Activated naive CD8-positive, alpha-beta T cell treated with anti-CD3 and anti-CD28 coated beads for 36 hours (primary cell): ENCODE measurements at regions not wholly inside any gene's neighbourhood (a gene's known extent, or its start where the extent isn't known, plus 50 kb on each side); places are given as distances from the start of the nearest gene placed in this dataset.

Experiments
- DNase-seq: peaks from one replicate; pipeline ENCODE4 v3.0.0; 2021
- H3K27ac Mint-ChIP-seq: one replicate; pipeline ENCODE4 v1.8.0; 2022; ENCODE audit warnings: mild to moderate bottlenecking, moderate library complexity, mixed read lengths
- H3K27me3 Mint-ChIP-seq: one replicate; pipeline ENCODE4 v1.8.0; 2022; ENCODE audit warnings: mild to moderate bottlenecking, mixed read lengths
- H3K36me3 Mint-ChIP-seq: one replicate; pipeline ENCODE4 v1.8.0; 2021; ENCODE audit warnings: mild to moderate bottlenecking, mixed read lengths
- H3K4me1 Mint-ChIP-seq: one replicate; pipeline ENCODE4 v1.8.0; 2021; ENCODE audit warnings: mixed read lengths
- H3K4me3 Mint-ChIP-seq: one replicate; pipeline ENCODE4 v1.8.0; 2022; ENCODE audit warnings: mild to moderate bottlenecking, moderate library complexity, mixed read lengths
- H3K9me3 Mint-ChIP-seq: one replicate; pipeline ENCODE4 v1.8.0; 2022; ENCODE audit warnings: mixed read lengths

GRCh38 chr6:119627908-119628669 is 278.5 kb upstream of the MAN1A1 start:
- Mint-ChIP-seq H3K4me1 (no peaks in the 10 kb centered on the region), H3K27ac (no peak overlapping the region), H3K9me3 (peaks cover 1% of the 10 kb centered on the region), H3K36me3 (no peaks in the 10 kb centered on the region), H3K27me3 (no peaks in the 10 kb centered on the region), H3K4me3 (no peak overlapping the region)
- no peak for DNase-seq

- peaks cover 1% of the 10 kb centered on the region for H3K9me3 Mint-ChIP-seq
- H3K36me3 Mint-ChIP-seq = no peaks in the 10 kb centered on the region
- H3K4me1 Mint-ChIP-seq = no peaks in the 10 kb centered on the region
- H3K27me3 Mint-ChIP-seq = no peaks in the 10 kb centered on the region
- no peak overlapping the region for H3K27ac Mint-ChIP-seq
- no peak for DNase-seq
- H3K4me3 Mint-ChIP-seq = no peak overlapping the region
These were observed 277.5 kb upstream of the MAN1A1 start for GRCh38 chr6:119626884-119627619.

DNA sequence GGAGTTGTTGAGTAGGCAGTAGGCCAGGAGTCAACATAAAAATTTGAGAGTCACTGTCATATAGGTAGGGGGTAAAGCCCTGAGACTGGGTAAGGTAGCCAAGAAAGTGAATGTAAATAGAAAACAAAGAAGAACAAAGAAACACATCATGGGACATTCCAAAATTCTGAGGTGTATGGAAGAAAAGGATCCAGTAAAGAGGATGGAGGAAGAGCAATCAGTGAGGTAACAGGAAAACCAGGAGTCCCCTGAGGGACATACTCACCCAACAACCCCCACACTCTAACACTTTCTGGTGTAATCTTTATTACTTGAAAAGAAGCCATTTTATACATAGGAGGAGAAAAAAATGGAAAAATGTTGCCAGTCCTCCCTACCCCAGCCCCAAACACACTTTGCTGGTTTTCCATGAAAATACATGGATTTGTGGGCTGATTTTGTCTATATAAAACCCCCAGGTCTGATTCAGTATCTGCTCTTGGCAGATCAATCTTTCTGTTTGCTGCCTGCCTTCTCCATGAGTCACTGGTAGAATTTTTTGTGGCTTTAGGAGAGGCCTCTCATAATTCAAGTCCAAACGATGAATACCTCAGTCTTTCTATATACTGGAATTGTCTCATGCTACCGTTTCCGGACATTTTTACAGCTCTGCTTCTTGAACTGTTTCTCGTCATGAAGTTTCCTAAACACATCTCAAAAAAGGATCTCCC is 271.4 kb upstream of the MAN1A1 start:
- H3K9me3 Mint-ChIP-seq = peaks cover 3% of the 10 kb centered on the region
- no peak overlapping the region for H3K4me3 Mint-ChIP-seq
- no peak for DNase-seq
- H3K27ac Mint-ChIP-seq = no peak overlapping the region
- peaks cover 7% of the 10 kb centered on the region for H3K27me3 Mint-ChIP-seq
- H3K36me3 Mint-ChIP-seq = peaks cover 3% of the 10 kb centered on the region
- H3K4me1 Mint-ChIP-seq = no peaks in the 10 kb centered on the region

DNA sequence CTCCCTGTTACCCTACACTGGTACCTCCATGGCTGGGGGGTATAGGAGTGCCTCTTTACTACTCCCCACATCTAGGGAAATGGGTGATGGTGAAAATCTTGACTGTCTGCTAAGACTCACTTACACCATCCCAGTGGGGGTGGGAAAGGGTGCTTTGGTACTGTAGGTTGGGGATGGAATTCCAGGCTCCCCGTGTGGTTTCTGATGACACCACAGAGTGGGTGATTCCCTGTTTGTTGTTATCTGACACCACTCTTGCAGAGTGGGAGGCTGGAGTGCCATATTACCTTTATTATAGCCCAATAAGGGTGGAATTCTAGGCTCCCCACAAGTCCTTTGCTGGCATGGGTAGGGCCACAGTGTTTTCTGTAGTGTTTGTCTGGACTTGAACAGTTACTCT is 264.6 kb upstream of the MAN1A1 start:
- no peak for DNase-seq
- Mint-ChIP-seq H3K9me3 (no peaks in the 10 kb centered on the region), H3K36me3 (no peaks in the 10 kb centered on the region), H3K4me3 (no peak overlapping the region), H3K27ac (no peak overlapping the region), H3K27me3 (peaks cover 13% of the 10 kb centered on the region), H3K4me1 (peaks cover 4% of the 10 kb centered on the region)

DNA sequence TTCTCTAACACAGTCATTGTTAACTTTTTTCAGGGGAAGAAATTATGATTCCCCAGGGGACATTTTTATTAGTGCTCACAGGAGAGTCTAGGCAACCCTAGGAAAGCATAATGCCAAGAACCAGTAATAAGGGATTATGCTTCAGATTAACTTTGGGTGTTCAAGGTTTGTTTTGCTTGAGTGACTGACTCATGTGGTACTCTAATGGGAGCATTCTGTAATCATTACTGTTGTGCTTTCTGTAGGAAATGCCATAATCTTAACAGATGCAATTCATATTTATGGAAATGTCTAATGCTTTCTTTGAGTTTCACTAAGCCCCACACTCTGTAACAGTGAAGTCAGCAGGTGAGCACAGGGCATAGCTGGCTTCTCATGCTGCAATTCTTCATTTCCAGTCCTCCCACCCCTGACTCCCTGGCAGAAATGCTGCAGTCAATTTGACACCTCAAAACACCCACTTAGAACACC is 263.4 kb upstream of the MAN1A1 start:
- peaks cover 4% of the 10 kb centered on the region for H3K4me1 Mint-ChIP-seq
- no peak overlapping the region for H3K27ac Mint-ChIP-seq
- peaks cover 9% of the 10 kb centered on the region for H3K27me3 Mint-ChIP-seq
- H3K9me3 Mint-ChIP-seq = no peaks in the 10 kb centered on the region
- DNase-seq = no peak
- H3K4me3 Mint-ChIP-seq = no peak overlapping the region
- H3K36me3 Mint-ChIP-seq = no peaks in the 10 kb centered on the region

- Mint-ChIP-seq H3K4me1 (peaks cover 4% of the 10 kb centered on the region), H3K36me3 (no peaks in the 10 kb centered on the region), H3K9me3 (no peaks in the 10 kb centered on the region), H3K27me3 (peaks cover 9% of the 10 kb centered on the region), H3K4me3 (no peak overlapping the region), H3K27ac (no peak overlapping the region)
- no peak for DNase-seq
These were observed 262.8 kb upstream of the MAN1A1 start for GRCh38 chr6:119612176-119612891.

DNA sequence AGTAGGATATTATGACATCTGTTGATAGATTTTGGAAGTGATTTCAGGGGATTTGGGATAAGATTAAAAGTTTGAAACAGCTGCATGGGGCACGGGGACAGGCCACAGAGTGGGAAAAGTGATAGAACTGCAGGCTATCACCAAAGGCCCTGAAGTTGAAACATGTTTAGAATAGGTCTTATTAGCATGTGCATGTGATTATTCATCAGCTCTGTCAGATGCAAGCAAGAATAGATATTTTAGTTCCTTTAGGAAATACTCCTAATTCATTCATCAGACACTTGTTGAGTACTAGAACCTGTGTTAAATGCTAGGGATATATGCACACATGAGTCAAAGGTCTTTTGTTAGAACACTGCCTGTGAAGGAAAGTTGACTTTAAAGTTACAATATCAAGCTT is 261.2 kb upstream of the MAN1A1 start:
- H3K27me3 Mint-ChIP-seq = peaks cover 6% of the 10 kb centered on the region
- no peak for DNase-seq

GRCh38 chr6:119610265-119610664 is 260.7 kb upstream of the MAN1A1 start:
- H3K4me1 Mint-ChIP-seq = peaks cover 4% of the 10 kb centered on the region
- peaks cover under 1% of the 10 kb centered on the region for H3K27me3 Mint-ChIP-seq
- H3K4me3 Mint-ChIP-seq = no peak overlapping the region
- no peaks in the 10 kb centered on the region for H3K36me3 Mint-ChIP-seq
- H3K9me3 Mint-ChIP-seq = no peaks in the 10 kb centered on the region
- H3K27ac Mint-ChIP-seq = no peak overlapping the region
- DNase-seq = no peak

More for the DNA sequence above, 261.2 kb upstream of the MAN1A1 start:
- no peaks in the 10 kb centered on the region for H3K36me3 Mint-ChIP-seq
- peaks cover 4% of the 10 kb centered on the region for H3K4me1 Mint-ChIP-seq
- no peaks in the 10 kb centered on the region for H3K9me3 Mint-ChIP-seq
- no peak overlapping the region for H3K4me3 Mint-ChIP-seq
- no peak overlapping the region for H3K27ac Mint-ChIP-seq

DNA sequence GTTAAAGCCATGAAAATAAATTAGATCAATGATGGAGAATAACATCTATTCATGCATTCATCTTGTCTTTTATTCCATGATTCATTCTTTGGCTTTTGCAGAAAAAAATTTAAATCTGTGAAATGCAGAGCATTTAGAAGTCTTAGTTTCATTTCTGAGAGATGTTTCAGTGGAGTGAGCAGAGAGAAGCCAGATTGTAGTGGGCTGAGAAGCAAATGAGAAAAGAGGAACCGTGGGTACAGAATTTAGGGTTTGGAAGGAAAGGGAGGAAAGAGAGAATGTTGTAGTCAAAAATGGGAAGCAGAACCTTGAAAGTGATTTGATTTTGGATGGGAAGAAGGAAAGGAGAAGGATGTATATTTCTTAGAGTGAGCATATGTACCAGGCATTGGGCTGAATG is 260.3 kb upstream of the MAN1A1 start:
- Mint-ChIP-seq H3K36me3 (no peaks in the 10 kb centered on the region), H3K9me3 (no peaks in the 10 kb centered on the region), H3K27me3 (no peaks in the 10 kb centered on the region), H3K4me3 (no peak overlapping the region), H3K27ac (no peak overlapping the region), H3K4me1 (peaks cover 4% of the 10 kb centered on the region)
- DNase-seq = no peak

- Mint-ChIP-seq H3K36me3 (no peaks in the 10 kb centered on the region), H3K4me1 (peaks cover 4% of the 10 kb centered on the region), H3K27me3 (no peaks in the 10 kb centered on the region), H3K9me3 (no peaks in the 10 kb centered on the region), H3K4me3 (no peak overlapping the region), H3K27ac (no peak overlapping the region)
- no peak for DNase-seq
These were observed 259.4 kb upstream of the MAN1A1 start for GRCh38 chr6:119608994-119609393.

- Mint-ChIP-seq H3K4me1 (no peaks in the 10 kb centered on the region), H3K36me3 (no peaks in the 10 kb centered on the region), H3K27ac (no peak overlapping the region), H3K27me3 (no peaks in the 10 kb centered on the region), H3K4me3 (no peak overlapping the region), H3K9me3 (no peaks in the 10 kb centered on the region)
- DNase-seq = no peak
These were observed 254.6 kb upstream of the MAN1A1 start for GRCh38 chr6:119604124-119604523.

- Mint-ChIP-seq H3K27ac (no peak overlapping the region), H3K4me1 (no peaks in the 10 kb centered on the region), H3K9me3 (no peaks in the 10 kb centered on the region), H3K36me3 (no peaks in the 10 kb centered on the region), H3K4me3 (no peak overlapping the region), H3K27me3 (no peaks in the 10 kb centered on the region)
- no peak for DNase-seq
These were observed 253.9 kb upstream of the MAN1A1 start for GRCh38 chr6:119603501-119603900.

DNA sequence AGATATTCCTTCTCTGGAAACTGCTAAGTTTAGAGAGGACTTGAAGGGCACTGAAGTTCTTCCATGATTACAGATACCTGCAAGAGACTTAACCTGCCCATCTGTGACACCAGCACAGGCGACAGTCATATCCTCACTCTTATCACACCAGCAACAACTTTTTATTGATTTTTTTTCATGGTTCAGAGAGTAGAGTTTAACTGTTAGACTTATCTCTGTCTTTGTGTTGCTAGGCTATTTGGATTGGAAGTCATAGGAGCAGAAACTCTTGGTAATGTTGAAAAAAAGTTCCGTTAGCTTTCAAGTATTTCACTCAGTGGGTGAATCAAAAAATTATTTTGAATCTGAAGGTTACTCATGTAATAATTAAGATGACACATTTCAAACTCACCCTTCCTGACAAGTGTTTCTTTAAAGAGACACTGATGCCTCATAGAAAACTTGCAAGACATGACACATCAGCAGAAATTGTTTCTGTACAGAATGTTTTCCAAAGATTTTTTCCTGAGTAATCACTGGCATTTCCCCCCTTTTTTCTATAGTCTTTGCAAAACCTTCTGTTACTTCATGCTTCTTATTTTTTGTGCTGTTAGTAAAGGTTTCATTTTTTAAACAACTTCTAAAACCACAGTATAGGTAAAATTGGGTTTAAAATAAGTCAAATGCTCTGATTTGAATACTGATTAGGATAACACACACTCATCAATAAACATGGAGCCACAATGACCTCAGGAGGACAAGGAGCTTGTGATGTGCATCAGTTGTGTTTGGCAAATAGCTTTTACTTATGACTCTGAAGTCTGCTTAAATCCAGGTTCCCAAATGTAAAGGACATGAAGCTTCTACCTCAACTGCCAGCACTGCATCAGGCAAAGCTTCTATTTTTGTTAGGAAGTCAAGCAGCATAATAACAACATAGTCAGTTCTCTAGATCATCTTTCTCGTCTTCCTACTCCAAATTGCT is 252.9 kb upstream of the MAN1A1 start:
- no peak overlapping the region for H3K4me3 Mint-ChIP-seq
- DNase-seq = no peak
- no peaks in the 10 kb centered on the region for H3K36me3 Mint-ChIP-seq
- no peak overlapping the region for H3K27ac Mint-ChIP-seq
- no peaks in the 10 kb centered on the region for H3K9me3 Mint-ChIP-seq
- no peaks in the 10 kb centered on the region for H3K27me3 Mint-ChIP-seq
- no peaks in the 10 kb centered on the region for H3K4me1 Mint-ChIP-seq

DNA sequence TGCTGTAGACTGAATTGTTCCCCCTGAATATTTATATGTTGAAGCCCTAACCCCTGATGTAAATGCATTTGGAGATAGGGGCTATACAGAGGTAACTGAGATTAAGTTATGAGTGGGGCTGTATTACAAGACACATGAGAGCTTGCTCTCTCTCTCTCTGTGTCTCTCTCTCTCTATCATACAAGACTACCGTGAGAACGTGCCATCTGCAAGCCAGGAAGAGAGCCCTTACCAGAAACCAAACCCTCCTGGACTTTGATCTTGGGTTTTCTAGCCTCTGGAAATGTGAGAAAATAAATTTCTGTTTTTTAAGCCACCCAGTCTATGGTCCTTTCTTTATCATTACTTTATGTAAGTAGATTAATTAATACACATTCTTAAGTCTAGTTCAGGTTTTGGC is 249.3 kb upstream of the MAN1A1 start:
- H3K36me3 Mint-ChIP-seq = no peaks in the 10 kb centered on the region
- H3K27ac Mint-ChIP-seq = no peak overlapping the region
- H3K4me3 Mint-ChIP-seq = no peak overlapping the region
- H3K27me3 Mint-ChIP-seq = no peaks in the 10 kb centered on the region
- no peaks in the 10 kb centered on the region for H3K9me3 Mint-ChIP-seq
- no peak for DNase-seq
- no peaks in the 10 kb centered on the region for H3K4me1 Mint-ChIP-seq
